Liver (tissue), 8 donors: ENCODE measurements at regions not wholly inside any gene's neighbourhood (a gene's known extent, or its start where the extent isn't known, plus 50 kb on each side); places are given as distances from the start of the nearest gene placed in this dataset.

ENCODE experiments used
- DNase-seq: peaks from one replicate; pipeline ENCODE4 v3.0.0-alpha.2; 2017; ENCODE audit warnings: low spot score
- H3K27ac ChIP-seq, 2 donors: one replicate each; pipeline ENCODE4 v1.7.0; 2013; ENCODE audit warnings: inconsistent platforms in 2 of 2, low read length in 2 of 2, control low read depth in 1 of 2, low read depth in 1 of 2, mild to moderate bottlenecking in 1 of 2
- H3K27me3 ChIP-seq, 4 donors: one replicate each; pipeline versions ENCODE4 v1.6.1 to v1.7.0; 2013; ENCODE audit warnings: low read length in 3 of 4, inconsistent platforms in 1 of 4, mild to moderate bottlenecking in 1 of 4, moderate library complexity in 1 of 4; ENCODE audit not compliant: control insufficient read depth in 4 of 4, insufficient read depth in 4 of 4
- H3K36me3 ChIP-seq, 4 donors: one replicate each; pipeline versions ENCODE4 v1.6.1 to v1.7.0; 2013; ENCODE audit warnings: low read length in 3 of 4, mild to moderate bottlenecking in 3 of 4, low read depth in 1 of 4, moderate library complexity in 1 of 4; ENCODE audit not compliant: control insufficient read depth in 4 of 4, insufficient read depth in 3 of 4
- H3K4me1 ChIP-seq, 4 donors: one replicate each; pipeline versions ENCODE4 v1.6.1 to v1.7.0; 2013; ENCODE audit warnings: low read length in 3 of 4, mild to moderate bottlenecking in 3 of 4, moderate library complexity in 1 of 4; ENCODE audit not compliant: control insufficient read depth in 4 of 4, insufficient read depth in 4 of 4
- H3K4me3 ChIP-seq, 3 donors: one replicate each; pipeline versions ENCODE4 v1.6.1 to v1.7.0; 2013; ENCODE audit warnings: low read length in 3 of 3, control low read depth in 1 of 3, low read depth in 1 of 3, mild to moderate bottlenecking in 1 of 3
- H3K9ac ChIP-seq, 2 donors: one replicate each; pipeline ENCODE4 v1.7.0; 2013; ENCODE audit warnings: low read length in 2 of 2, mild to moderate bottlenecking in 2 of 2, moderate library complexity in 2 of 2, control low read depth in 1 of 2, low read depth in 1 of 2
- H3K9me3 ChIP-seq, 4 donors: one replicate each; pipeline versions ENCODE4 v1.6.1 to v1.7.0; 2013; ENCODE audit warnings: low read length in 3 of 4; ENCODE audit not compliant: control insufficient read depth in 4 of 4
- ATF3 ChIP-seq: IDR thresholded peaks from 2 replicates; pipeline ENCODE4 v1.6.1; 2016; ENCODE audit warnings: antibody characterized with exemption
- CTCF ChIP-seq: fragments of 150-350 bp; IDR thresholded peaks from 2 replicates; pipeline ENCODE4 v1.5.1; 2017; ENCODE audit warnings: improper control_type of control experiment, low read depth, low read length; ENCODE audit not compliant: missing input control
- EGR1 ChIP-seq, 2 donors: IDR thresholded peaks; 2 replicates each; pipeline ENCODE4 v1.6.1; 2016 to 2018; ENCODE audit warnings: antibody characterized with exemption in 2 of 2, low read depth in 2 of 2
- FOXA1 ChIP-seq: IDR thresholded peaks from 2 replicates; pipeline ENCODE4 v1.6.1; 2016; ENCODE audit warnings: antibody characterized with exemption
- FOXA2 ChIP-seq: IDR thresholded peaks from 2 replicates; pipeline ENCODE4 v1.6.1; 2016; ENCODE audit warnings: antibody characterized with exemption
- GABPA ChIP-seq, 2 donors: IDR thresholded peaks in 1 of 2; conservative IDR thresholded peaks in 1 of 2; 2 replicates each; pipeline ENCODE4 v1.6.1; 2016; ENCODE audit warnings: antibody characterized with exemption in 2 of 2, mild to moderate bottlenecking in 1 of 2, moderate library complexity in 1 of 2
- HNF4A ChIP-seq, 2 donors: conservative IDR thresholded peaks; 2 replicates each; pipeline ENCODE4 v1.6.1; 2016; ENCODE audit warnings: antibody characterized with exemption in 2 of 2, mild to moderate bottlenecking in 2 of 2
- HNF4G ChIP-seq: IDR thresholded peaks from 2 replicates; pipeline ENCODE4 v1.6.1; 2016; ENCODE audit warnings: antibody characterized with exemption
- JUND ChIP-seq, 2 donors: IDR thresholded peaks; 2 replicates each; pipeline ENCODE4 v1.6.1; 2016; ENCODE audit warnings: antibody characterized with exemption in 2 of 2
- MAX ChIP-seq: IDR thresholded peaks from 2 replicates; pipeline ENCODE4 v1.6.1; 2016; ENCODE audit warnings: antibody characterized with exemption
- NR2F2 ChIP-seq: IDR thresholded peaks from 2 replicates; pipeline ENCODE4 v1.6.1; 2016; ENCODE audit warnings: antibody characterized with exemption
- RAD21 ChIP-seq, 2 donors: IDR thresholded peaks; 2 replicates each; pipeline ENCODE4 v1.6.1; 2016; ENCODE audit warnings: antibody characterized with exemption in 2 of 2, mild to moderate bottlenecking in 2 of 2
- REST ChIP-seq: IDR thresholded peaks from 2 replicates; pipeline ENCODE4 v1.6.1; 2016; ENCODE audit warnings: antibody characterized with exemption, mild to moderate bottlenecking
- RXRA ChIP-seq, 2 donors: IDR thresholded peaks; 2 replicates each; pipeline ENCODE4 v1.6.1; 2017 to 2018; ENCODE audit warnings: antibody characterized with exemption in 2 of 2, mild to moderate bottlenecking in 1 of 2
- SP1 ChIP-seq: IDR thresholded peaks from 2 replicates; pipeline ENCODE4 v1.6.1; 2018; ENCODE audit warnings: antibody characterized with exemption, mild to moderate bottlenecking
- TAF1 ChIP-seq: conservative IDR thresholded peaks from 2 replicates; pipeline ENCODE4 v1.6.1; 2016; ENCODE audit warnings: antibody characterized with exemption, mild to moderate bottlenecking
- YY1 ChIP-seq: IDR thresholded peaks from 2 replicates; pipeline ENCODE4 v1.6.1; 2016; ENCODE audit warnings: antibody characterized with exemption, mild to moderate bottlenecking
- ZBTB33 ChIP-seq: IDR thresholded peaks from 2 replicates; pipeline ENCODE4 v1.6.1; 2016; ENCODE audit warnings: antibody characterized with exemption
- WGBS: extraction: QIAGEN DNeasy Blood & Tissue Kit; methylation state at CpG from one replicate; pipeline ENCODE4 v1.1.7; 2013; 5-methylcytosine and 5-hydroxymethylcytosine counted together
- donor health status: healthy.
- donor health status: healthy.
- donor health status: healthy.
- donor health status: healthy.
- donor health status: healthy.

GRCh38 chrX:8927066-8927635 lies 106.8 kb downstream of the FAM9B start:
- no peak for DNase-seq
- Histone ChIP-seq H3K36me3 (no peaks in the 10 kb centered on the region), H3K4me1 (no peaks in the 10 kb centered on the region), H3K9ac (no peak overlapping the region), H3K27me3 (no peaks in the 10 kb centered on the region), H3K27ac (no peak overlapping the region), H3K4me3 (no peak overlapping the region), H3K9me3 (no peaks in the 10 kb centered on the region)
- WGBS: 84% methylated on average over 5 of the region's 5 CpGs
- TF ChIP-seq FOXA2: no peak

GRCh38 chrX:8921615-8922014 lies 112.3 kb downstream of the FAM9B start:
- DNase-seq: no peak
- 87% methylated on average over 2 of the region's 2 CpGs for WGBS

GRCh38 chrX:8919801-8920200 lies 114.1 kb downstream of the FAM9B start:
- no peak for DNase-seq
- 65% methylated on average over 4 of the region's 4 CpGs for WGBS

More at GRCh38 chrX:8921615-8922014, 112.3 kb downstream of the FAM9B start:
- H3K27me3 ChIP-seq: no peaks in the 10 kb centered on the region
- no peaks in the 10 kb centered on the region for H3K36me3 ChIP-seq
- no peak overlapping the region for H3K27ac ChIP-seq
- no peak overlapping the region for H3K4me3 ChIP-seq
- H3K9ac ChIP-seq: no peak overlapping the region
- H3K9me3 ChIP-seq: no peaks in the 10 kb centered on the region
- H3K4me1 ChIP-seq: no peaks in the 10 kb centered on the region
- TF ChIP-seq SP1 (no peak), MAX (no peak), YY1 (no peak), NR2F2 (no peak)

More at GRCh38 chrX:8919801-8920200, 114.1 kb downstream of the FAM9B start:
- TF ChIP-seq SP1 (no peak), EGR1 (IDR thresholded peaks at IDR 0.05; ENCODE audit: low read depth in 2 of 2) (no peak), CTCF (no peak), HNF4G (no peak), NR2F2 (no peak), RAD21 (IDR thresholded peaks at IDR 0.05) (no peak), REST (no peak), ZBTB33 (no peak), JUND (IDR thresholded peaks at IDR 0.05) (no peak), TAF1 (no peak), ATF3 (no peak), YY1 (no peak), GABPA (IDR thresholded peaks at IDR 0.05 in 1 of 2, conservative IDR thresholded peaks at IDR 0.05 in 1 of 2) (no peak), FOXA1 (no peak), HNF4A (conservative IDR thresholded peaks at IDR 0.05) (no peak), RXRA (IDR thresholded peaks at IDR 0.05) (no peak)
- Histone ChIP-seq H3K27me3 (no peaks in the 10 kb centered on the region), H3K4me1 (peaks cover 0 to 5% (median 4%) of the 10 kb centered on the region in 4 donors), H3K9ac (no peak overlapping the region), H3K27ac (no peak overlapping the region), H3K4me3 (no peak overlapping the region), H3K36me3 (no peaks in the 10 kb centered on the region), H3K9me3 (no peaks in the 10 kb centered on the region)
